HFF-Myc (cell line): ENCODE measurements at regions not wholly inside any gene's neighbourhood (a gene's known extent, or its start where the extent isn't known, plus 50 kb on each side); places are given as distances from the start of the nearest gene placed in this dataset.
"Not testable (repeated sequence)": the region's sequence is repeated elsewhere in the genome, so short reads cannot be mapped to it uniquely, and the experiment has no call there.

Experiments
- DNase-seq: peaks from one replicate; pipeline ENCODE4 v3.0.0-alpha.2; 2011; ENCODE audit warnings: low read depth; ENCODE audit errors: extremely low read depth
- H3K4me3 ChIP-seq: replicated peaks from 2 replicates; pipeline ENCODE4 v1.5.1; 2011; ENCODE audit warnings: low read depth, mild to moderate bottlenecking, control low read depth, low read length
- TF ChIP-seq, protein P1 (sequence below): IDR thresholded peaks from 2 replicates; pipeline ENCODE4 v1.5.1; 2012; ENCODE audit warnings: mild to moderate bottlenecking, low read depth, low read length, control low read depth; ENCODE audit errors: missing control alignments

DNA sequence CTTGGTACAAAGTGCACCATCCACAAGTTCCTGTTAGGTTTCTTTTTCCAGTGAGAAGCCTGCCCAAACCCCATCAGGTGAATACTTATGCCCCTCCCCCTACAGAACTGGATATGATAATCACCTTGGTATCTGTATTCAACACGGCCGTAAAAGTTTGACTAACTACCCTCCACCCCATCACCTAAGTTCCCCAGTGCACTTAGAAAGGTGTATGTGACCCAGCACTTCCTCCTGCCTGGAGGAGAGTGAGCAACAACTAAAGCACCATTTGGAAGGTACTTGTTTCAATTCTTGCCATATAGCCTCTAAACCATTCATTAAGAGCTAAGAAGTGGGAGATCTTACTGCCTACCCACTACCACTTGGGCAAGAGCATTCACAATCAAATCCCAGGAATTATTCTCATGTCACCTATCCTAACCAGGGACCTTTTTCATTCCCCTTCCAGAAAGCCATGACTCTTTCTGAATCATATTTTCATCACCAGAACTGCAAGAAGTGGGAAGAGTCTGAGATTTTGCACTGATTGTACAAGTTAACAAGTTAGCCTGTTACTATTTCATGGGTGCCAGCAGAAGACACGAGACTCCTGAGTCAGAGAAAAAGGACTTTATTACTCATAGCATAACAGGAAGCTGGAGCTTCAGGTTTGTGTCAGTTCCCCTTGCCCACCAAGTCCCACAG, 53.5 kb upstream of the NDUFV2 start:
- no peak for DNase-seq
- no peak overlapping the region for H3K4me3 ChIP-seq
- TF ChIP-seq, protein P1, sequence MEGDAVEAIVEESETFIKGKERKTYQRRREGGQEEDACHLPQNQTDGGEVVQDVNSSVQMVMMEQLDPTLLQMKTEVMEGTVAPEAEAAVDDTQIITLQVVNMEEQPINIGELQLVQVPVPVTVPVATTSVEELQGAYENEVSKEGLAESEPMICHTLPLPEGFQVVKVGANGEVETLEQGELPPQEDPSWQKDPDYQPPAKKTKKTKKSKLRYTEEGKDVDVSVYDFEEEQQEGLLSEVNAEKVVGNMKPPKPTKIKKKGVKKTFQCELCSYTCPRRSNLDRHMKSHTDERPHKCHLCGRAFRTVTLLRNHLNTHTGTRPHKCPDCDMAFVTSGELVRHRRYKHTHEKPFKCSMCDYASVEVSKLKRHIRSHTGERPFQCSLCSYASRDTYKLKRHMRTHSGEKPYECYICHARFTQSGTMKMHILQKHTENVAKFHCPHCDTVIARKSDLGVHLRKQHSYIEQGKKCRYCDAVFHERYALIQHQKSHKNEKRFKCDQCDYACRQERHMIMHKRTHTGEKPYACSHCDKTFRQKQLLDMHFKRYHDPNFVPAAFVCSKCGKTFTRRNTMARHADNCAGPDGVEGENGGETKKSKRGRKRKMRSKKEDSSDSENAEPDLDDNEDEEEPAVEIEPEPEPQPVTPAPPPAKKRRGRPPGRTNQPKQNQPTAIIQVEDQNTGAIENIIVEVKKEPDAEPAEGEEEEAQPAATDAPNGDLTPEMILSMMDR, result no peak

DNA sequence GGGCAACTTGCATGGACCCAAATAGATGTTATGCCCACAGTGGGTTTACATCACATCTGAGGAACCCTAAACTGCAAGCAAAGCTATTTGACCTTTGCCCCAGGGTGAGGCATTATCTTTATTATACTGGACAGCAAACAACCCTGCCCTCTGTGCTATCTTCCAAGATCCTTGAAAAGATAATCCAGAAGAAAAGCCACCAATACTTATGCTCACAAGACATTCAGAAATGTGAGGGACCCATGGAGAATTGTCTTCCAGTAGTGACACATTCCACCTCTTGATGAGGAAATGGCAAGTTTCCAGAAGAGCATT, 53.0 kb upstream of the NDUFV2 start:
- DNase-seq, result no peak
- no peak overlapping the region for H3K4me3 ChIP-seq
- TF ChIP-seq, protein P1, result no peak

DNA sequence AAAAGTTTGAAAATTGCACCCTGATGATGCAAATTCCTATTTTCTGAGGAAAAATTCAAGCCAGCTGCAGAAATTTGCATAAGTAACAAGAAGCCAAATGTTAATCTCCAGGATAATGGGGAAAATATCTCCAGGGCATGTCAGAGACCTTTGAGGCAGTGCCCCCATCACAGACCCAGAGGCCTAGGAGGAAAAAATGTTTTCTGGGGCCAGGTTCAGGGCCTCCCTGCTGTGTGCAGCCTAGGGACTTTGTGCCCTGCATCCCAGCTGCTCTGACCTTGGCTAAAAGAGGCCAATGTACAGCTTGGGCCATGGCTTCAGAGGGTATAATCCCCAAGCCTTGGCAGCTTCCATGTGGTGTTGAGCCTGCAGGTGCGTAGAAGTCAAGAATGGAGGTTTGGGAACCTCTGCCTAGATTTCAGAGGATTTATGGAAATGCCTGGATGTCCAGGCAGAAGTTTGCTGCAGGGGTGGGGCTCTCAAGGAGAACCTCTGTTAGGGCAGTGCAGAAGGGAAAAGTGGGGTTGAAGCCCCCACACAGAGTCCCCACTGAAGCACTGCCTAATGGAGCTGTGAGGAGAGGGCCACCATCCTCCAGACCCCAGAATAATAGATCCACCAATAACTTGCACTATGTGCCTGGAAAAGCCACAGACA, 51.7 kb upstream of the NDUFV2 start:
- not testable (repeated sequence) for DNase-seq

More for the DNA sequence above, 51.7 kb upstream of the NDUFV2 start:
- H3K4me3 ChIP-seq, result not testable (repeated sequence)
